ENCODE measurements at regions not wholly inside any gene's neighbourhood (a gene's known extent, or its start where the extent isn't known, plus 50 kb on each side); places are given as distances from the start of the nearest gene placed in this dataset.

GRCh38 chr1:30110846-30111245, 612.5 kb downstream of the MATN1 start:
- no peak for TF ChIP-seq SIN3A (IDR thresholded peaks at IDR 0.05; ENCODE audit: borderline replicate concordance, insufficient read depth, low read length)
- no peak for TF ChIP-seq POLR2AphosphoS5 (IDR thresholded peaks at IDR 0.05; ENCODE audit: low read depth, low read length)
- TF ChIP-seq FOXP2 (optimal IDR thresholded peaks at IDR 0.05; ENCODE audit: borderline replicate concordance, extremely low read depth, extremely low read length, insufficient read depth): no peak
- no peak for TF ChIP-seq TAF1 (IDR thresholded peaks at IDR 0.05; ENCODE audit: borderline replicate concordance, insufficient read depth, low read length)
- TF ChIP-seq REST (IDR thresholded peaks at IDR 0.05; ENCODE audit: insufficient read depth in 1 of 2, low read depth in 2 of 2, low read length in 2 of 2): no peak

GRCh38 chr1:30109853-30110252, 613.5 kb downstream of the MATN1 start:
- no peak for TF ChIP-seq SIN3A (IDR thresholded peaks at IDR 0.05; ENCODE audit: borderline replicate concordance, insufficient read depth, low read length)

GRCh38 chr1:30108186-30108585, 615.2 kb downstream of the MATN1 start:
- no peak for TF ChIP-seq POLR2AphosphoS5 (IDR thresholded peaks at IDR 0.05; ENCODE audit: low read depth, low read length)
- TF ChIP-seq FOXP2 (optimal IDR thresholded peaks at IDR 0.05; ENCODE audit: borderline replicate concordance, extremely low read depth, extremely low read length, insufficient read depth): no peak
- no peak for TF ChIP-seq SIN3A (IDR thresholded peaks at IDR 0.05; ENCODE audit: borderline replicate concordance, insufficient read depth, low read length)
- no peak for TF ChIP-seq TAF1 (IDR thresholded peaks at IDR 0.05; ENCODE audit: borderline replicate concordance, insufficient read depth, low read length)
- TF ChIP-seq REST (IDR thresholded peaks at IDR 0.05; ENCODE audit: insufficient read depth in 1 of 2, low read depth in 2 of 2, low read length in 2 of 2): no peak

DNA sequence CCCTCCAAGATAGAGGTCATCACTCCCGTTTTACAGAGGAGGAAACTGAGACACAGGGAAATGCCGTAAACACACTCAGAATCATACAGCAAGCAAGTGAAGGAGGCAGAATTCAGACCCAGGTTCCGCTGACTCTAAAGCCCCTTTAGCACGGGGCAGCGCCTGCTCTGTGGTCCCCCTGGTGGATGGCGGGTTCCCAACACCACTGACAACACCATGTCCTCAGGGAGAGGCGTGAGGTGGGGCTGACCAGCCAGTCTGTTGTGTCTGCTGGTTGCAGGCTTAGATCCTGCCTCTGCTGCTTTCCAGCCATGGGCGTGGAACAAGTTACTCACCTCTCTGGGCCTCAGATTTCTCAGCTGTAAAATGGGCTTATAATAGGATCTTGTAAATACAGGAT, 617.3 kb downstream of the MATN1 start:
- TF ChIP-seq FOXP2 (optimal IDR thresholded peaks at IDR 0.05; ENCODE audit: borderline replicate concordance, extremely low read depth, extremely low read length, insufficient read depth) (no peak), SIN3A (IDR thresholded peaks at IDR 0.05; ENCODE audit: borderline replicate concordance, insufficient read depth, low read length) (no peak), POLR2AphosphoS5 (IDR thresholded peaks at IDR 0.05; ENCODE audit: low read depth, low read length) (no peak)

- TF ChIP-seq POLR2AphosphoS5 (IDR thresholded peaks at IDR 0.05; ENCODE audit: low read depth, low read length) (no peak), FOXP2 (optimal IDR thresholded peaks at IDR 0.05; ENCODE audit: borderline replicate concordance, extremely low read depth, extremely low read length, insufficient read depth) (no peak), REST (IDR thresholded peaks at IDR 0.05; ENCODE audit: insufficient read depth in 1 of 2, low read depth in 2 of 2, low read length in 2 of 2) (no peak), SIN3A (IDR thresholded peaks at IDR 0.05; ENCODE audit: borderline replicate concordance, insufficient read depth, low read length) (no peak), TAF1 (IDR thresholded peaks at IDR 0.05; ENCODE audit: borderline replicate concordance, insufficient read depth, low read length) (no peak)
Measured at GRCh38 chr1:30104551-30104950, 618.8 kb downstream of the MATN1 start.

DNA sequence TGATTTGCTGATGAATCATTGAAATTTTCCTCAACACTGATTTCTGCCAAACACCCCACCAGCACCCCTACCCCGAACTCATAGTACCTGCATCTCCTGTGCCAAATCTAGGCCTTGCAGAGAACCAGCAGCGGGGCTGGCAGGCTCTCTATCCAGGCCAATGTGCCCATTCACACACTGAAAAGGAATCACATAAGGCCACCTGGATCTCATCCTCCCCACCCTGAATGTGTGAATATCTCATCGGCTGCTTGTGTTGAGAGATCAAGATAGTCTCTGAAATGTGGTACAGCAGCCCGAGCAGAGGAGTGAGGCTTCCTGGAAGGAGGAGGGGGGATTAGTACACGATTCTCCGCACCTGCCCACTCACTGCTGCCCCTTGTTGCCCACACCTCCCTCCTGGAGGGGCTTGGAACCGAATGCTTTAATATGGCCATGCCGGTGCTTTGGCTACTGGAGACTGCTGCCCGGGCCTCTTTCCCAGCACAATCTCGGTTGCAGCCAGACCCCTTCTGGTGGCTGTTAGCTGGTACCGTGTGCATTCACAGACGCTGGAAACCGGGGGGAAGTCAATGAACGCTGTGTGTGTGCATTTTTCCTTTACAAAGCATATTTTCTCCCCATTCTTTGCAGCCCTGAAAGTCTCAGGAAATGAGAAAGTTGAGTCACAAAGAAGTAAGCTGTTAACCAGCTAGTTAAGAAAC, 619.5 kb downstream of the MATN1 start:
- TF ChIP-seq REST (IDR thresholded peaks at IDR 0.05; ENCODE audit: insufficient read depth in 1 of 2, low read depth in 2 of 2, low read length in 2 of 2): no peak

Data from PFSK-1 (cell line).